ENCODE measurements at regions not wholly inside any gene's neighbourhood (a gene's known extent, or its start where the extent isn't known, plus 50 kb on each side); places are given as distances from the start of the nearest gene placed in this dataset.

GRCh38 chr5:115461093-115461492 lies 83.5 kb downstream of the FEM1C start:
- DNase-seq: no peak
- Histone ChIP-seq H3K27me3 (no peaks in the 10 kb centered on the region), H3K4me3 (no peak overlapping the region), H3K36me3 (no peaks in the 10 kb centered on the region), H3K4me1 (no peaks in the 10 kb centered on the region), H3K27ac (no peak overlapping the region), H3K9me3 (no peaks in the 10 kb centered on the region)
- intact Hi-C loops (cut with DNase I; ENCODE audit: low total_unique reads): no loop called here
- no peak for TF ChIP-seq POLR2A (IDR thresholded peaks at IDR 0.05)
- TF ChIP-seq, protein P1, sequence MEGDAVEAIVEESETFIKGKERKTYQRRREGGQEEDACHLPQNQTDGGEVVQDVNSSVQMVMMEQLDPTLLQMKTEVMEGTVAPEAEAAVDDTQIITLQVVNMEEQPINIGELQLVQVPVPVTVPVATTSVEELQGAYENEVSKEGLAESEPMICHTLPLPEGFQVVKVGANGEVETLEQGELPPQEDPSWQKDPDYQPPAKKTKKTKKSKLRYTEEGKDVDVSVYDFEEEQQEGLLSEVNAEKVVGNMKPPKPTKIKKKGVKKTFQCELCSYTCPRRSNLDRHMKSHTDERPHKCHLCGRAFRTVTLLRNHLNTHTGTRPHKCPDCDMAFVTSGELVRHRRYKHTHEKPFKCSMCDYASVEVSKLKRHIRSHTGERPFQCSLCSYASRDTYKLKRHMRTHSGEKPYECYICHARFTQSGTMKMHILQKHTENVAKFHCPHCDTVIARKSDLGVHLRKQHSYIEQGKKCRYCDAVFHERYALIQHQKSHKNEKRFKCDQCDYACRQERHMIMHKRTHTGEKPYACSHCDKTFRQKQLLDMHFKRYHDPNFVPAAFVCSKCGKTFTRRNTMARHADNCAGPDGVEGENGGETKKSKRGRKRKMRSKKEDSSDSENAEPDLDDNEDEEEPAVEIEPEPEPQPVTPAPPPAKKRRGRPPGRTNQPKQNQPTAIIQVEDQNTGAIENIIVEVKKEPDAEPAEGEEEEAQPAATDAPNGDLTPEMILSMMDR (IDR thresholded peaks at IDR 0.05): no peak

DNA sequence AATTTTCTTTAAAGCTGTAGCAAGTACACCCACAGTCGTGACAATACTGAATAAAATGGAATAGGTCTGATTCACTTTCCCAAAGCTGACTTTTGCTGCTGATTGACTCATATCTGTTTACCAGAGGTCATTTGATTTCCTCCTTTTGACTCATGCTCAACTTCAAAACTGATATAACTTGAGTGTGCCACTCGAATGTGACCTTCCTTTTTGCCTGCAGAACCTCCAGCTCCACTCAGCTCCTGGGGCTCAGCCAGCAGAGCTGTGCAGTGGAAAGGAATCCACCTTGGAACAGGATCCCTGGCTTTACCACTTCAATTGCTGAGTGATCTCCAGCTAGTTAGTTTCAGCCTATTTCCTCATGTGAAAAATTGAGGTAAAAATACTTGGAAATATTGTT lies 84.1 kb downstream of the FEM1C start:
- Histone ChIP-seq H3K4me1 (no peaks in the 10 kb centered on the region), H3K27ac (no peak overlapping the region), H3K9me3 (no peaks in the 10 kb centered on the region), H3K4me3 (no peak overlapping the region), H3K36me3 (no peaks in the 10 kb centered on the region), H3K27me3 (no peaks in the 10 kb centered on the region)
- DNase-seq: no peak
- intact Hi-C loops (cut with DNase I; ENCODE audit: low total_unique reads): no loop called here
- TF ChIP-seq POLR2A (IDR thresholded peaks at IDR 0.05): no peak
- TF ChIP-seq, protein P1 (IDR thresholded peaks at IDR 0.05): no peak

- intact Hi-C loops (cut with DNase I; ENCODE audit: low total_unique reads): no loop called here
- no peak for DNase-seq
- H3K36me3 ChIP-seq: no peaks in the 10 kb centered on the region
- TF ChIP-seq POLR2A (IDR thresholded peaks at IDR 0.05): no peak
- TF ChIP-seq, protein P1 (IDR thresholded peaks at IDR 0.05): no peak
- H3K9me3 ChIP-seq: no peaks in the 10 kb centered on the region
- no peak overlapping the region for H3K4me3 ChIP-seq
- no peak overlapping the region for H3K27ac ChIP-seq
- no peaks in the 10 kb centered on the region for H3K4me1 ChIP-seq
- H3K27me3 ChIP-seq: no peaks in the 10 kb centered on the region
Measured at GRCh38 chr5:115459855-115460341, 84.7 kb downstream of the FEM1C start.

- no peaks in the 10 kb centered on the region for H3K27me3 ChIP-seq
- no peak overlapping the region for H3K27ac ChIP-seq
- intact Hi-C loops (cut with DNase I; ENCODE audit: low total_unique reads): no loop called here
- TF ChIP-seq, protein P1 (IDR thresholded peaks at IDR 0.05): no peak
- no peak for TF ChIP-seq POLR2A (IDR thresholded peaks at IDR 0.05)
- no peak overlapping the region for H3K4me3 ChIP-seq
- no peaks in the 10 kb centered on the region for H3K9me3 ChIP-seq
- no peaks in the 10 kb centered on the region for H3K4me1 ChIP-seq
- no peak for DNase-seq
- H3K36me3 ChIP-seq: no peaks in the 10 kb centered on the region
Measured at GRCh38 chr5:115458416-115458815, 86.2 kb downstream of the FEM1C start.

DNA sequence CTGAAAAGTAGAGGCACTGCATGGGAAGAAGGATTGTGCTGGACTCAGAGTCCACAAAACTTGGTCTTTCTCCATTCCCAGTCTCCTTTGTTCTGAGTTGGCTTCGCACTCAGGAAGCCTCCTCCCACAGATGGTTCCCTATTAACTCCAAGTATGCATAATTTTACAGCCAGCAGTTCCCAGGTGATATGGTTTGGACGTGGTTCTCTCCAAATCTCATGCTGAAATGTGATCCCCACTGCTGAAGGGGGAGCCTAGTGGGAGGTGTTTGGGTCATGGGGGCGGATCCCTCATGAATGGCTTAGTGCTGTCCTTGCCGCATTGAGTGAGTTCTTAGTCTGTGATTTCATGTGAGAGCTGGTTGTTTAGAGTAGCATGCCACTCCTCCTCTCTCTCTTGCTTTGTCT lies 86.6 kb downstream of the FEM1C start:
- no peaks in the 10 kb centered on the region for H3K36me3 ChIP-seq
- TF ChIP-seq, protein P1 (IDR thresholded peaks at IDR 0.05): no peak
- no peak for TF ChIP-seq POLR2A (IDR thresholded peaks at IDR 0.05)
- no peaks in the 10 kb centered on the region for H3K4me1 ChIP-seq
- intact Hi-C loops (cut with DNase I; ENCODE audit: low total_unique reads): no loop called here
- DNase-seq: no peak
- no peaks in the 10 kb centered on the region for H3K9me3 ChIP-seq
- no peaks in the 10 kb centered on the region for H3K27me3 ChIP-seq
- no peak overlapping the region for H3K27ac ChIP-seq
- H3K4me3 ChIP-seq: no peak overlapping the region
